NCI-H2171 (cell line): ENCODE measurements at regions not wholly inside any gene's neighbourhood (a gene's known extent, or its start where the extent isn't known, plus 50 kb on each side); places are given as distances from the start of the nearest gene placed in this dataset.
"Not testable (repeated sequence)": the region's sequence is repeated elsewhere in the genome, so short reads cannot be mapped to it uniquely, and the experiment has no call there.

ENCODE experiments used
- DNase-seq: peaks from one replicate; lab custom pipeline; 2025; lab: John Stamatoyannopoulos, UW

GRCh38 chr10:44004913-44005787 lies 356.5 kb upstream of the ZNF32 start:
- DNase-seq, result no peak

GRCh38 chr10:43998021-43998809 lies 349.5 kb upstream of the ZNF32 start:
- DNase-seq, result no peak

GRCh38 chr10:43997330-43997729 lies 348.6 kb upstream of the ZNF32 start:
- DNase-seq, result no peak

- no peak for DNase-seq
These were observed 345.9 kb upstream of the ZNF32 start for GRCh38 chr10:43994539-43994938.

GRCh38 chr10:43992816-43993215 lies 344.1 kb upstream of the ZNF32 start:
- DNase-seq, result not testable (repeated sequence)

- DNase-seq, result no peak
These were observed 337.7 kb upstream of the ZNF32 start for GRCh38 chr10:43986374-43986773.

- no peak for DNase-seq
These were observed 337.3 kb upstream of the ZNF32 start for GRCh38 chr10:43985941-43986340.

GRCh38 chr10:43983856-43984271 lies 335.2 kb upstream of the ZNF32 start:
- DNase-seq, result no peak

- DNase-seq, result no peak
These were observed 334.7 kb upstream of the ZNF32 start for GRCh38 chr10:43983405-43983804.

- no peak for DNase-seq
These were observed 333.6 kb upstream of the ZNF32 start for GRCh38 chr10:43982250-43982649.

GRCh38 chr10:43981696-43982095 lies 333.0 kb upstream of the ZNF32 start:
- no peak for DNase-seq

GRCh38 chr10:43981232-43981631 lies 332.6 kb upstream of the ZNF32 start:
- DNase-seq, result no peak

- DNase-seq, result no peak
These were observed 332.0 kb upstream of the ZNF32 start for GRCh38 chr10:43980715-43981114.

GRCh38 chr10:43980313-43980712 lies 331.6 kb upstream of the ZNF32 start:
- no peak for DNase-seq

- DNase-seq, result no peak
These were observed 330.9 kb upstream of the ZNF32 start for GRCh38 chr10:43979551-43979950.

GRCh38 chr10:43978936-43979335 lies 330.3 kb upstream of the ZNF32 start:
- no peak for DNase-seq

- no peak for DNase-seq
These were observed 329.4 kb upstream of the ZNF32 start for GRCh38 chr10:43978091-43978490.

GRCh38 chr10:43976292-43976691 lies 327.6 kb upstream of the ZNF32 start:
- no peak for DNase-seq

GRCh38 chr10:43973801-43974200 lies 325.1 kb upstream of the ZNF32 start:
- no peak for DNase-seq

GRCh38 chr10:43972976-43973647 lies 324.4 kb upstream of the ZNF32 start:
- no peak for DNase-seq

GRCh38 chr10:43971981-43972380 lies 323.3 kb upstream of the ZNF32 start:
- DNase-seq, result no peak

GRCh38 chr10:43971306-43971705 lies 322.6 kb upstream of the ZNF32 start:
- DNase-seq, result no peak

GRCh38 chr10:43970717-43971116 lies 322.0 kb upstream of the ZNF32 start:
- DNase-seq, result no peak
